ENCODE measurements at regions not wholly inside any gene's neighbourhood (a gene's known extent, or its start where the extent isn't known, plus 50 kb on each side); places are given as distances from the start of the nearest gene placed in this dataset.
"Not testable (repeated sequence)": the region's sequence is repeated elsewhere in the genome, so short reads cannot be mapped to it uniquely, and the experiment has no call there.

DNA sequence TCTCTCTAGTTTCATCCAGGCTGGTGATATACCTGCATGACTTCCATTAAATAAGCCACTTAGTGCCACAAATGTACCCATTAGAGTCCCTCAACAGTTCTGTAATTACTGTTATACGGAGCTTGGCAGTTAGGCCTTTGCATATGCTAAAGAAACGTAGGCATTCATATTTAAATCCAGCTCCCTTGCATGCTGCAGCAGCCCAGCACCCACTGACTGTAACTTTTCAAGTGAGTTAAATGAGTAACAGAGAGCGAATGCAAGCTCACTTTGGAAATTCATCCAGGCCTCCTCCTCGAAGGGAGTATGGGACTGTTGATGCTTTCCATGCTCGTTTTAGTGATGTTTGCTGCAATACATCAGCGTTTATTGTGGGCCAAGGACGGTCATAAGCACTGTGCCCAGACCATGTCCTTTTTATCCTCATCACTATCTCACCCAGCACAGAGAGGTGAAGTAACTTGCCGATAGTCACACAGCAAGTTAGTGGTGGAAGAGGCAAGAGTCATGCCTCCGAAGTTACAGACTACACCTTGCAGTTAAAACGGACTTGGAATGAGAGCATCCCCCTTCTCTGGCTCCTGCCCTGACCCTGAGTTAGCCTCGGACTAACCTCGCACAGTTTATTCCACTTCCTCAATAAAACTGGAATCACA lies 179.4 kb upstream of the PDE10A start:
- Histone ChIP-seq H3K36me3 (no peaks in the 10 kb centered on the region), H3K79me2 (ENCODE audit: low read depth) (no peaks in the 10 kb centered on the region), H3K27ac (no peak overlapping the region), H3K9me3 (ENCODE audit: low read depth) (no peaks in the 10 kb centered on the region), H4K20me1 (ENCODE audit: low read depth) (no peaks in the 10 kb centered on the region), H3F3A (ENCODE audit: low read depth) (no peaks in the 10 kb centered on the region), H3K9ac (no peak overlapping the region), H3K27me3 (no peaks in the 10 kb centered on the region), H3K4me3 (no peak overlapping the region), H2AFZ (replicated peaks) (peak overlapping the region; percentile 72), H3K4me1 (peaks cover 6% of the 10 kb centered on the region), H3K4me2 (no peak overlapping the region)
- H3K27me3 Mint-ChIP-seq (ENCODE audit: insufficient read depth, low read depth) = peaks cover 4% of the 10 kb centered on the region
- no peak overlapping the region for H3K4me3 Mint-ChIP-seq
- peaks cover 30% of the 10 kb centered on the region for H3K4me1 Mint-ChIP-seq
- H3K9me3 Mint-ChIP-seq = no peaks in the 10 kb centered on the region
- no peaks in the 10 kb centered on the region for H3K36me3 Mint-ChIP-seq
- TF ChIP-seq, protein P1, sequence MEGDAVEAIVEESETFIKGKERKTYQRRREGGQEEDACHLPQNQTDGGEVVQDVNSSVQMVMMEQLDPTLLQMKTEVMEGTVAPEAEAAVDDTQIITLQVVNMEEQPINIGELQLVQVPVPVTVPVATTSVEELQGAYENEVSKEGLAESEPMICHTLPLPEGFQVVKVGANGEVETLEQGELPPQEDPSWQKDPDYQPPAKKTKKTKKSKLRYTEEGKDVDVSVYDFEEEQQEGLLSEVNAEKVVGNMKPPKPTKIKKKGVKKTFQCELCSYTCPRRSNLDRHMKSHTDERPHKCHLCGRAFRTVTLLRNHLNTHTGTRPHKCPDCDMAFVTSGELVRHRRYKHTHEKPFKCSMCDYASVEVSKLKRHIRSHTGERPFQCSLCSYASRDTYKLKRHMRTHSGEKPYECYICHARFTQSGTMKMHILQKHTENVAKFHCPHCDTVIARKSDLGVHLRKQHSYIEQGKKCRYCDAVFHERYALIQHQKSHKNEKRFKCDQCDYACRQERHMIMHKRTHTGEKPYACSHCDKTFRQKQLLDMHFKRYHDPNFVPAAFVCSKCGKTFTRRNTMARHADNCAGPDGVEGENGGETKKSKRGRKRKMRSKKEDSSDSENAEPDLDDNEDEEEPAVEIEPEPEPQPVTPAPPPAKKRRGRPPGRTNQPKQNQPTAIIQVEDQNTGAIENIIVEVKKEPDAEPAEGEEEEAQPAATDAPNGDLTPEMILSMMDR (IDR thresholded peaks at IDR 0.05) = no peak
- TF ChIP-seq EZH2phosphoT487 (IDR thresholded peaks at IDR 0.05) (no peak), EZH2 (IDR thresholded peaks at IDR 0.05) (no peak)
- no peak overlapping the region for H3K27ac Mint-ChIP-seq
- no peak for DNase-seq (ENCODE audit: low spot score)

DNA sequence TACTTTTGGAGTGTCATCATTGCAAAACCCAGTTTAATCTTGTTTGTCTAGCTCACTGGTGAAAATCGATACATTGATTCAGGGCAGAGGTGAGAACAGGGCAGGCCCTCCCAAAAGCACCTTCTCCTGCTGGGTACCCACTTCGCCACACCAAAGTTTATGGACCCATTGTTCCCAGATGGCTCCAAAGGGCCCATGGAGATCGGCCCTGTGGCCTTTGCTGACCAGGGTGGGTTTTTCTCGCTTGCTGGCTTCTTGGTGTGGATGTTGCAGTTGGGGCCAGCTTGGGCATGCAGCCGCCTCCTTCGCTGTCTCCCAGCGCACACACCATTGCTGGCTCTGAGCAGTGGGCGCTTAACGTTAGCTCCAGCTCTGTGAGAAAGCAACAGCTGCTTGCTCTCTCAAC lies 178.1 kb upstream of the PDE10A start:
- H3K27me3 ChIP-seq = no peaks in the 10 kb centered on the region
- Mint-ChIP-seq H3K36me3 (no peaks in the 10 kb centered on the region), H3K4me1 (peaks cover 25% of the 10 kb centered on the region), H3K27ac (no peak overlapping the region), H3K9me3 (no peaks in the 10 kb centered on the region), H3K4me3 (no peak overlapping the region), H3K27me3 (ENCODE audit: insufficient read depth, low read depth) (no peaks in the 10 kb centered on the region)
- no peaks in the 10 kb centered on the region for H3K36me3 ChIP-seq
- H3K4me3 ChIP-seq = no peak overlapping the region
- DNase-seq (ENCODE audit: low spot score) = no peak
- H2AFZ ChIP-seq (replicated peaks) = peak overlapping the region; percentile 60
- peaks cover 6% of the 10 kb centered on the region for H3K4me1 ChIP-seq
- no peaks in the 10 kb centered on the region for H3K79me2 ChIP-seq (ENCODE audit: low read depth)
- H3K9me3 ChIP-seq (ENCODE audit: low read depth) = no peaks in the 10 kb centered on the region
- TF ChIP-seq EZH2phosphoT487 (IDR thresholded peaks at IDR 0.05) = no peak
- TF ChIP-seq, protein P1 (IDR thresholded peaks at IDR 0.05) = no peak
- TF ChIP-seq EZH2 (IDR thresholded peaks at IDR 0.05) = no peak
- no peak overlapping the region for H3K27ac ChIP-seq
- H3K9ac ChIP-seq = no peak overlapping the region
- no peaks in the 10 kb centered on the region for H3F3A ChIP-seq (ENCODE audit: low read depth)
- H3K4me2 ChIP-seq = no peak overlapping the region
- no peaks in the 10 kb centered on the region for H4K20me1 ChIP-seq (ENCODE audit: low read depth)

DNA sequence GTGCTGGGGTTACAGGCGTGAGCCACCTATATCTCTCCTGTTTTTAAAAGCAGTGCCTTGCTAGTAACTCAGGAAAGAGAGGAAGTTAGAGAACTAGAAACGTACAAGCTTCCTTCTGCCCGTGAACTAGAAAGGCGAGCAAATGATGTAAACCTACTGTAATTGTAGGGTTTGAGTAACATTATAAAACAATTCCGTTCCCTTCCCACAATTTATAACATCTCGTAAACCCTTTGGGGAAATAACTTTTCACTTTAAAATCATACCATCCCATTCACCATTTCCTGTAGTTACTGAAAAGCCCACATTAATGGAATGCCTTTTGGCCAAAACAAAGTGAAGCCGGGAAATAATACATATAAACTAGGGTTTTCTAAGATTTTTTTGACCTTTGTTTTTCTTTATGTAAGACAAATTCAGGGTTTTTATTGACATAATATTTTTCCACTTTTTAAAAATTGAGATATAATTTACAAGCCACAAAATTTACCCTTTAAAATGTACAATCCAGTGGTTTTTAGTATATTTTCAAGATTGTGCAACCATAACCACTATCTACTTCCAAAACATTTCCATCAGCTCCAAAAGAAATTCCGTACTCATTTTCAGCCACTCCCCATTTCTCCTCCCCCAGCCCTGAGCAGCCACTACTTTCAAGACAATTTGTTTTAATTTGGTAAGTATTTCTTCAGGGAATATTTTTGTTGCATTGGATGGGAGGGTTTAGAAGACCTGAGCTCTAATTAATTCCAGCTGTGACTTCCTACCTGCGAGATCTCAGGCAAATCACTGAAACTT lies 175.1 kb upstream of the PDE10A start:
- Mint-ChIP-seq H3K9me3 (no peaks in the 10 kb centered on the region), H3K36me3 (no peaks in the 10 kb centered on the region), H3K4me3 (no peak overlapping the region), H3K4me1 (peaks cover 9% of the 10 kb centered on the region), H3K27me3 (ENCODE audit: insufficient read depth, low read depth) (no peaks in the 10 kb centered on the region), H3K27ac (no peak overlapping the region)
- Histone ChIP-seq H3K9ac (no peak overlapping the region), H4K20me1 (ENCODE audit: low read depth) (no peaks in the 10 kb centered on the region), H3K4me3 (no peak overlapping the region), H3K4me2 (no peak overlapping the region), H3K79me2 (ENCODE audit: low read depth) (no peaks in the 10 kb centered on the region), H3K27me3 (no peaks in the 10 kb centered on the region), H3K4me1 (peaks cover 6% of the 10 kb centered on the region), H3F3A (ENCODE audit: low read depth) (no peaks in the 10 kb centered on the region), H3K27ac (no peak overlapping the region), H2AFZ (replicated peaks) (no peak overlapping the region), H3K9me3 (ENCODE audit: low read depth) (no peaks in the 10 kb centered on the region), H3K36me3 (no peaks in the 10 kb centered on the region)
- TF ChIP-seq, protein P1 (IDR thresholded peaks at IDR 0.05) = no peak
- no peak for TF ChIP-seq EZH2 (IDR thresholded peaks at IDR 0.05)
- no peak for TF ChIP-seq EZH2phosphoT487 (IDR thresholded peaks at IDR 0.05)
- no peak for DNase-seq (ENCODE audit: low spot score)

DNA sequence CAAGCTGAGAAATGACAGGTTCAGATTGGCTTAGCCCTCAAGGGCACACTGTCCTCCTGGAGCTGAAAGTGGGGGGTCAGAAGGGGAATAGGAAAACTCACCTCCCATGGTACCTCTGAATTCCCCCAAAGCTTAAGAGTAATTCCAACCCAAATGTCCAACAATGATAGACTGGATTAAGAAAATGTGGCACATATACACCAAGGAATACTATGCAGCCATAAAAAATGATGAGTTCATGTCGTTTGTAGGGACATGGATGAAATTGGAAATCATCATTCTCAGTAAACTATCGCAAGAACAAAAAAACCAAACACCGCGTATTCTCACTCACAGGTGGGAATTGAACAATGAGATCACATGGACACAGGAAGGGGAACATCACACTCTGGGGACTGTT lies 173.6 kb upstream of the PDE10A start:
- not testable (repeated sequence) for H3K27ac ChIP-seq; H2AFZ ChIP-seq (replicated peaks); H3K4me2 ChIP-seq; H3K4me3 Mint-ChIP-seq; H3K36me3 Mint-ChIP-seq; H3K27ac Mint-ChIP-seq; H3K4me3 ChIP-seq; H3K9me3 Mint-ChIP-seq; H4K20me1 ChIP-seq (ENCODE audit: low read depth); DNase-seq (ENCODE audit: low spot score); H3K9ac ChIP-seq; H3K9me3 ChIP-seq (ENCODE audit: low read depth); H3K4me1 ChIP-seq; H3K79me2 ChIP-seq (ENCODE audit: low read depth); H3K4me1 Mint-ChIP-seq; H3K36me3 ChIP-seq; H3K27me3 ChIP-seq; H3F3A ChIP-seq (ENCODE audit: low read depth); H3K27me3 Mint-ChIP-seq (ENCODE audit: insufficient read depth, low read depth)
